ENCODE measurements at regions not wholly inside any gene's neighbourhood (a gene's known extent, or its start where the extent isn't known, plus 50 kb on each side); places are given as distances from the start of the nearest gene placed in this dataset.

GRCh38 chr3:14590569-14590968, 50.4 kb upstream of the GRIP2 start:
- no peak for DNase-seq (ENCODE audit: low read depth in 2 of 2)

DNA sequence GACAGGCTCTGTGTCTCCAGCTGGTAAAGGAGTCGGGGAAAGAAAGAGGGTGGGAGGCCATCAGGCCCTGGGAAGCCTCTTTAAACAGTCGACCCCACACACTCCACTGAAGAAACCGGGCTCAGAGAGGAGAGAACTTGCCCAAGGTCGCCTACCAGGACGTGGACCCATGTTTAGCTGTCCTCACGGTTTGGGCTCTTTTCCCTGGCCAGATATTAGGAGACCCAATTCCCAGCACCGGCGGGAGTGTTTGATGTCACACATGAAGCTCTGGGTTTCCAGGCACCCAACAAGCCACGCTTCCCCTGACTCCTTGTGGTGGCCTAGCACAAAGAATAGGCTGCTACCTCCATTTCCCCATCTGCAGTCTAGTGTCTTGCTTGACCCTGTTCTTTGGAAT, 52.2 kb upstream of the GRIP2 start:
- no peak for DNase-seq (ENCODE audit: low read depth in 2 of 2)

GRCh38 chr3:14592836-14593235, 52.7 kb upstream of the GRIP2 start:
- DNase-seq (ENCODE audit: low read depth in 2 of 2) = no peak

DNA sequence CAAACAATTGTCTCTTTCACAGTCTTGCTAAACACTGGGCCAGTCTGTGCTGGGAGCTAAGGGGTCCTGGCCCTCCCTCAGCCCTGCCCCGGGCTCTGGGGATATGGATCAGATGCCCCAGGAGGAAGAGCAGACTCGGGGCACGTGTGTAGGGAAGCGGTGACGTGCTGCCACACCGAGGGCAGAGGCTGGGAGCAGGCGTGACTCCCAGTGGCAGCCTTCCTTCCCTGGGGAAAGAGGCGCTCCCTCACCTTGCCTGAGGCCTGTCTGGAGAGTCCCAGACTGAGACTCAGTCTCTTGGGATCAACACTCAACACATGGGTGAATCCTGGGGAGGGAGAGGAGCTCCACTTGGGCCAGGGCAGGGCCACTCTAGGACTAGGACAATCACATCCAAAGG, 54.1 kb upstream of the GRIP2 start:
- no peak for DNase-seq (ENCODE audit: low read depth in 2 of 2)

DNA sequence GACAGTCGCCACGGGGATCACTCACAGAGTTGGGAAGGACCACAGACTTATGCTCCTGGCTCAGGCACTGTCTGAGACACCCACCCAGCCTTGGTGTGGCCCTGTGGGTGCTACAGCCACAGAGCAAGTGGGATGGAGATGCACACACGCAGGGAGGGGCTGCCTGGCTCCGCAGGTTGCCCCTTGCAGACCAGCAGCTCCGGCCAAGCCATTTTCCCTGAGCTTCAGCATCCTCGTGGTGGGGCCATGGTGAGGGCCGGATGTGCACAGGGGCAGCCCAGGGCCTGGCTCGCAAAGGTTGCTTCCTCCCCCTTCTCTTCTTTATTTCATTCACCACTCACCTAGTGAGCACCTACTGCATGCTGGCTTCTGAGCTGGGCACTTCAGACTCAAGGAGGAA, 55.4 kb upstream of the GRIP2 start:
- DNase-seq (ENCODE audit: low read depth in 2 of 2) = no peak

GRCh38 chr3:14597266-14597665, 54.3 kb upstream of the CCDC174 start:
- DNase-seq (ENCODE audit: low read depth in 2 of 2) = no peak

- peak; percentile 13 to 15 for DNase-seq (ENCODE audit: low read depth in 2 of 2)
Observed at GRCh38 chr3:14598143-14598569, 53.4 kb upstream of the CCDC174 start.

- DNase-seq (ENCODE audit: low read depth in 2 of 2) = no peak
Observed at GRCh38 chr3:14599488-14599887, 52.1 kb upstream of the CCDC174 start.

- no peak for DNase-seq (ENCODE audit: low read depth in 2 of 2)
Observed at GRCh38 chr3:14600075-14600474, 51.5 kb upstream of the CCDC174 start.

- DNase-seq (ENCODE audit: low read depth in 2 of 2) = no peak
Observed at GRCh38 chr3:14600856-14601610, 50.5 kb upstream of the CCDC174 start.

DNA sequence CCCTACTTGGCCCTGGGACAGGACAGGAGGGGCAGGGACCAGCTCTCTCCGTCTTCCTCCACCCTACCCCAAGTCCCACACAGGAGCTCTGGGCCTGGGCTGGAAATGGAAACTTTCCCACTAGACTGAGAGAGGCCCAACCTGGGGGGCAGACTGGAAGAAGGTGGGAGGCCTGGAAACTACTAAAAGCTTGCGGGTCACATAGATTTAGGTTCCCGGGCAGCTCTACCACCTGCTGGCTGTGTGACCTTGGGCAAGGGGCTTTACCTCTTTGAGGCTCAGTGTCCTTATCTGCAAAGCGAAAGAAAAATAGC, 49.9 kb upstream of the CCDC174 start:
- DNase-seq (ENCODE audit: low read depth in 2 of 2) = no peak
